HG02759 (cell line): ENCODE measurements at regions not wholly inside any gene's neighbourhood (a gene's known extent, or its start where the extent isn't known, plus 50 kb on each side); places are given as distances from the start of the nearest gene placed in this dataset.

Experiments
- ATAC-seq: cut with Tn5 transposase; IDR thresholded peaks from one replicate; pipeline ENCODE4 v1.9.1; 2021; ENCODE audit warnings: mild to moderate bottlenecking, moderate library complexity; ENCODE audit not compliant: unreplicated experiment

- no peak for ATAC-seq
Measured at GRCh38 chr21:17987382-17988101, 168.4 kb upstream of the C21orf91 start.

- ATAC-seq, result no peak
Measured at GRCh38 chr21:17981060-17981740, 162.0 kb upstream of the C21orf91 start.

GRCh38 chr21:17979763-17980162 is 160.6 kb upstream of the C21orf91 start:
- no peak for ATAC-seq

- no peak for ATAC-seq
Measured at GRCh38 chr21:17978895-17979294, 159.7 kb upstream of the C21orf91 start.

- no peak for ATAC-seq
Measured at GRCh38 chr21:17976691-17977090, 157.5 kb upstream of the C21orf91 start.

GRCh38 chr21:17976139-17976538 is 157.0 kb upstream of the C21orf91 start:
- no peak for ATAC-seq

GRCh38 chr21:17967319-17967718 is 148.2 kb upstream of the C21orf91 start:
- ATAC-seq, result no peak

- no peak for ATAC-seq
Measured at GRCh38 chr21:17964716-17965115, 145.6 kb upstream of the C21orf91 start.

- no peak for ATAC-seq
Measured at GRCh38 chr21:17964199-17964598, 145.0 kb upstream of the C21orf91 start.

GRCh38 chr21:17950591-17950990 is 131.4 kb upstream of the C21orf91 start:
- no peak for ATAC-seq

GRCh38 chr21:17949421-17949820 is 130.3 kb upstream of the C21orf91 start:
- no peak for ATAC-seq

- ATAC-seq, result no peak
Measured at GRCh38 chr21:17947531-17947930, 128.4 kb upstream of the C21orf91 start.

GRCh38 chr21:17931080-17931479 is 111.9 kb upstream of the C21orf91 start:
- ATAC-seq, result peak; percentile 83

- ATAC-seq, result no peak
Measured at GRCh38 chr21:17930093-17930492, 110.9 kb upstream of the C21orf91 start.

GRCh38 chr21:17929510-17929909 is 110.4 kb upstream of the C21orf91 start:
- no peak for ATAC-seq

- ATAC-seq, result no peak
Measured at GRCh38 chr21:17925899-17926298, 106.7 kb upstream of the C21orf91 start.

GRCh38 chr21:17925000-17925610 is 105.9 kb upstream of the C21orf91 start:
- ATAC-seq, result peak; percentile 97

GRCh38 chr21:17921579-17922530 is 102.7 kb upstream of the C21orf91 start:
- no peak for ATAC-seq

GRCh38 chr21:17915976-17916375 is 96.8 kb upstream of the C21orf91 start:
- ATAC-seq, result no peak

GRCh38 chr21:17911628-17912027 is 92.5 kb upstream of the C21orf91 start:
- ATAC-seq, result no peak
